Osteoblast (primary cell): ENCODE measurements at regions not wholly inside any gene's neighbourhood (a gene's known extent, or its start where the extent isn't known, plus 50 kb on each side); places are given as distances from the start of the nearest gene placed in this dataset.

Source experiments
- DNase-seq: peaks from one replicate; pipeline ENCODE4 v3.0.0; 2011; ENCODE audit warnings: low spot score, mixed read lengths; ENCODE audit not compliant: insufficient read length; ENCODE audit errors: missing footprints
- H2AFZ ChIP-seq: 2 replicates; pipeline ENCODE4 v1.6.0; 2011; ENCODE audit warnings: mild to moderate bottlenecking, low read length
- H3K27ac ChIP-seq: 2 replicates; pipeline ENCODE4 v1.5.1; 2011; ENCODE audit warnings: mild to moderate bottlenecking, low read depth, low read length, moderate library complexity
- H3K27me3 ChIP-seq: 2 replicates; pipeline ENCODE4 v1.6.0; 2012; ENCODE audit warnings: mild to moderate bottlenecking, control low read depth, inconsistent platforms, low read length, moderate library complexity; ENCODE audit not compliant: insufficient read depth
- H3K36me3 ChIP-seq: 2 replicates; pipeline ENCODE4 v1.5.1; 2011; ENCODE audit warnings: mild to moderate bottlenecking, low read length, control low read depth, moderate library complexity; ENCODE audit not compliant: insufficient read depth
- H3K4me1 ChIP-seq: 2 replicates; pipeline ENCODE4 v1.5.1; 2011; ENCODE audit warnings: mild to moderate bottlenecking, low read length, control low read depth, moderate library complexity; ENCODE audit not compliant: insufficient read depth
- H3K4me2 ChIP-seq: 2 replicates; pipeline ENCODE4 v1.6.0; 2011; ENCODE audit warnings: mild to moderate bottlenecking, low read length; ENCODE audit not compliant: insufficient read depth
- H3K4me3 ChIP-seq: fragments of 200-600 bp; sonication (generic); 3 replicates; pipeline ENCODE4 v1.5.1; 2012; ENCODE audit warnings: mild to moderate bottlenecking, low read length, inconsistent platforms; ENCODE audit not compliant: insufficient read depth
- H3K79me2 ChIP-seq: 2 replicates; pipeline ENCODE4 v1.6.0; 2012; ENCODE audit warnings: mild to moderate bottlenecking, low read length, control low read depth, inconsistent platforms; ENCODE audit not compliant: insufficient read depth
- H3K9me3 ChIP-seq: 2 replicates; pipeline ENCODE4 v1.5.1; 2011; ENCODE audit warnings: low read depth, low read length, control low read depth
- H4K20me1 ChIP-seq: 2 replicates; pipeline ENCODE4 v1.6.0; 2012; ENCODE audit warnings: mild to moderate bottlenecking, low read length, control low read depth; ENCODE audit not compliant: insufficient read depth
- CTCF ChIP-seq: IDR thresholded peaks from 2 replicates; pipeline ENCODE4 v1.5.1; 2011; ENCODE audit warnings: mild to moderate bottlenecking, low read depth, low read length, moderate library complexity; ENCODE audit errors: extremely low read depth

DNA sequence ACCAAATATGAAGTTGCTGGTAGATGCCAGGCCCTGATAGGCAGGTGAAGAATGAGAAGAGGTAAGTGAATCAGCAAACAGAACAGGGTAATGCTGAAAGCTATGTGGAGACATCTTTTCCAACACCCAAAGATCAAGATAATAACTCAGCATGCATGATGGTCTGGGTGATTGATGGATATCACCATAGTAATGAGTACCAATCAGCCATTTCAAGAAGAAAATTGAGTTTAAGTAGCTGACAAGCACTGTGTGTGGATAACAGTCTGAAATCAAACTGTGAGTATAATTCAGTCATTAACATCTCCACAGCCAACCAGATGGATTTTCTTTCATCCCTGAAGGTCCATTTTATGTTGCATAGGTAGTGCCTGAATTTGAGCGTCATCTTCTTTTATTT is 289.6 kb upstream of the SMIM31 start:
- no peaks in the 10 kb centered on the region for H3K4me1 ChIP-seq
- no peaks in the 10 kb centered on the region for H3K36me3 ChIP-seq
- H3K79me2 ChIP-seq: no peaks in the 10 kb centered on the region
- no peak overlapping the region for H3K27ac ChIP-seq
- no peak overlapping the region for H2AFZ ChIP-seq
- no peak overlapping the region for H3K4me2 ChIP-seq
- no peaks in the 10 kb centered on the region for H3K27me3 ChIP-seq
- H3K4me3 ChIP-seq: no peak overlapping the region
- H4K20me1 ChIP-seq: no peaks in the 10 kb centered on the region
- H3K9me3 ChIP-seq: no peaks in the 10 kb centered on the region
- no peak for DNase-seq
- TF ChIP-seq CTCF: no peak

GRCh38 chr4:164467493-164467892 is 286.4 kb upstream of the SMIM31 start:
- Histone ChIP-seq H3K27me3 (no peaks in the 10 kb centered on the region), H3K4me2 (no peak overlapping the region), H3K9me3 (no peaks in the 10 kb centered on the region), H3K79me2 (no peaks in the 10 kb centered on the region), H3K36me3 (no peaks in the 10 kb centered on the region), H3K4me1 (no peaks in the 10 kb centered on the region), H4K20me1 (no peaks in the 10 kb centered on the region), H3K4me3 (no peak overlapping the region), H3K27ac (no peak overlapping the region), H2AFZ (no peak overlapping the region)
- TF ChIP-seq CTCF: no peak
- no peak for DNase-seq

- H3K4me2 ChIP-seq: no peak overlapping the region
- no peaks in the 10 kb centered on the region for H3K27me3 ChIP-seq
- no peak overlapping the region for H3K4me3 ChIP-seq
- no peaks in the 10 kb centered on the region for H4K20me1 ChIP-seq
- no peaks in the 10 kb centered on the region for H3K9me3 ChIP-seq
- H3K27ac ChIP-seq: no peak overlapping the region
- H3K79me2 ChIP-seq: no peaks in the 10 kb centered on the region
- TF ChIP-seq CTCF: no peak
- H3K36me3 ChIP-seq: no peaks in the 10 kb centered on the region
- DNase-seq: no peak
- no peak overlapping the region for H2AFZ ChIP-seq
- no peaks in the 10 kb centered on the region for H3K4me1 ChIP-seq
Measured at GRCh38 chr4:164481306-164482091, 272.4 kb upstream of the SMIM31 start.

DNA sequence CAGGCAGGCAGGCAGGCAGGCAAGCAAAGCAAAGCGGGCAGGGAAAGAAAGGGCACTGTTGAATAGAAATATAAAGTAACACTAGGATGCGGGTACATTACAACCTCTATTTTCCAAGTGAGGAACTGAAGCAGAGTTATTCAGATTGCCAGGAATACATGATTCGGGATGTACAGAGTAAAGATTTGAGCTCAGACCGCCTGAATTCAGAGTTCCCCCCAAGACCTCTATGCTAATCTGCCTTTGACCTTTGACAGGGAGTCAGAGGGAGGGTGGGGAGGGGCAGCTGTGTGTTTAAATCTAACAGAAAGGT is 271.9 kb upstream of the SMIM31 start:
- no peaks in the 10 kb centered on the region for H3K27me3 ChIP-seq
- H3K36me3 ChIP-seq: no peaks in the 10 kb centered on the region
- no peaks in the 10 kb centered on the region for H4K20me1 ChIP-seq

More for the DNA sequence above, 271.9 kb upstream of the SMIM31 start:
- DNase-seq: no peak
- Histone ChIP-seq H3K4me1 (no peaks in the 10 kb centered on the region), H3K4me3 (no peak overlapping the region), H3K9me3 (no peaks in the 10 kb centered on the region), H3K4me2 (no peak overlapping the region), H3K27ac (no peak overlapping the region), H2AFZ (no peak overlapping the region), H3K79me2 (no peaks in the 10 kb centered on the region)
- no peak for TF ChIP-seq CTCF
